ENCODE measurements at regions not wholly inside any gene's neighbourhood (a gene's known extent, or its start where the extent isn't known, plus 50 kb on each side); places are given as distances from the start of the nearest gene placed in this dataset.

- Histone ChIP-seq H3K27me3 (no peaks in the 10 kb centered on the region), H3K4me1 (peaks cover 0 to 13% (median 0%) of the 10 kb centered on the region in 3 donors), H3K36me3 (no peaks in the 10 kb centered on the region), H3K9me3 (no peaks in the 10 kb centered on the region), H3K27ac (peak overlapping the region in 1 of 4 donors; percentile 18), H3K4me3 (no peak overlapping the region)
- TF ChIP-seq CTCF (IDR thresholded peaks at IDR 0.05) (no peak), POLR2A (IDR thresholded peaks at IDR 0.05) (no peak)
- 78 to 80% methylated on average over 8 of the region's 8 CpGs for WGBS, 2 donors
- DNase-seq: no peak
- intact Hi-C loops (cut with DNase I): no loop called here
Measured at GRCh38 chr7:24475166-24475961, 97.9 kb upstream of the PALS2 start.

DNA sequence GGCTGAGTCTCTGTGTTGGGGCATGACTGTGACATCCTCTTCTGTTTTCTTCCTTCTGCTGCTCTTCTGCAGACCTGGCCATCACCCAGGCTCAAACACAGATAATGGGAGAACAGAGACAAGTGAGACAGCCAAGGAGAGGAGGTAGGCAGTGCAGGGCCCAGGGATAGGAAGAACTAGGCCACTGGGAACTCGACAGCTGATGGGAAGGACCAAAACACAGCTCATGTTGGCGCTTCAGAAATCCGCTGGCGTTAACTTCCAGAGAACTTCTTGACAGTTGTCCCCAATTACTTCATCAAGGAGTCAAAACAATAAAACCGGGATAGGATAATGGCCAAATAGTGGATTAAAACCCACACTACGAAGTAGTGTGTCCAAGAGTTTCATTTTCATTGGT is 97.0 kb upstream of the PALS2 start:
- peaks cover 0 to 13% (median 0%) of the 10 kb centered on the region in 3 donors for H3K4me1 ChIP-seq
- no peak overlapping the region for H3K4me3 ChIP-seq
- 83 to 84% methylated on average over 6 of the region's 6 CpGs for WGBS, 2 donors
- H3K36me3 ChIP-seq: no peaks in the 10 kb centered on the region
- H3K27ac ChIP-seq: peak overlapping the region in 1 of 4 donors; percentile 18
- H3K9me3 ChIP-seq: no peaks in the 10 kb centered on the region
- TF ChIP-seq POLR2A (IDR thresholded peaks at IDR 0.05): no peak
- intact Hi-C loops (cut with DNase I): no loop called here
- H3K27me3 ChIP-seq: no peaks in the 10 kb centered on the region
- no peak for DNase-seq

- H3K4me1 ChIP-seq: peaks cover 0 to 13% (median 0%) of the 10 kb centered on the region in 3 donors
- H3K4me3 ChIP-seq: no peak overlapping the region
- WGBS, 2 donors: 22 to 31% methylated on average over 5 of the region's 5 CpGs
- TF ChIP-seq POLR2A (IDR thresholded peaks at IDR 0.05): no peak
- no peak for TF ChIP-seq CTCF (IDR thresholded peaks at IDR 0.05)
- H3K36me3 ChIP-seq: no peaks in the 10 kb centered on the region
- H3K27me3 ChIP-seq: no peaks in the 10 kb centered on the region
- no peaks in the 10 kb centered on the region for H3K9me3 ChIP-seq
- intact Hi-C loops (cut with DNase I): no loop called here
- peak overlapping the region in 3 of 4 donors; percentile 24 to 67 (median 51) for H3K27ac ChIP-seq
- no peak for DNase-seq
Measured at GRCh38 chr7:24477398-24478136, 95.7 kb upstream of the PALS2 start.

DNA sequence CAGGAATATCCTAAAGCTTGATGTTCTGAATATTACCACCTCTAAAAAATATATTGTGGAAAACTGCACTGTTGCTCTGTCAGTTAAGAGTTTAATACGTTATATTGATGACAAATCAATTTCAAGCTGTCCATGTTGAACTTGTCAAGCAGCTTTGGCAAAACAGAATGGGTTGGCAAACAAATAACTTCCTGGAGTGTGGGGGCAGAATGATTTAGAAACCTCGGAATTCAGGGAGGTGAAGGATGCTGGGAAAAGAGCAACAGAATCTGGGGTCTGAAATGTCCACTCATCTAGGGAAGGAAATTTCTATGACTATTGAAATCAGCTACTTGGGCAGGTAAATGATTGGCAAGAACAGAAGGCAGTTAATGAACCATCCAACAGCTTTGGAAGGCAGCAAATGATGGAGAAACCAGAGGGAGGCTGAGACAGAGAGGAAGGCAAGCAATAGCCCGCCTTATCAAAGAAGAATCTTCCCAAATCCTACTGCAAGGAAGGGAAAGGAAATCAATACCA is 95.1 kb upstream of the PALS2 start:
- H3K27me3 ChIP-seq: no peaks in the 10 kb centered on the region
- H3K4me3 ChIP-seq: no peak overlapping the region
- DNase-seq: no peak
- no peaks in the 10 kb centered on the region for H3K9me3 ChIP-seq
- no peaks in the 10 kb centered on the region for H3K36me3 ChIP-seq
- WGBS, 2 donors: 44 to 45% methylated on average over 3 of the region's 3 CpGs
- intact Hi-C loops (cut with DNase I): no loop called here
- peak overlapping the region in 3 of 4 donors; percentile 24 to 67 (median 51) for H3K27ac ChIP-seq
- TF ChIP-seq POLR2A (IDR thresholded peaks at IDR 0.05) (no peak), CTCF (IDR thresholded peaks at IDR 0.05) (no peak)
- peaks cover 0 to 13% (median 0%) of the 10 kb centered on the region in 3 donors for H3K4me1 ChIP-seq

DNA sequence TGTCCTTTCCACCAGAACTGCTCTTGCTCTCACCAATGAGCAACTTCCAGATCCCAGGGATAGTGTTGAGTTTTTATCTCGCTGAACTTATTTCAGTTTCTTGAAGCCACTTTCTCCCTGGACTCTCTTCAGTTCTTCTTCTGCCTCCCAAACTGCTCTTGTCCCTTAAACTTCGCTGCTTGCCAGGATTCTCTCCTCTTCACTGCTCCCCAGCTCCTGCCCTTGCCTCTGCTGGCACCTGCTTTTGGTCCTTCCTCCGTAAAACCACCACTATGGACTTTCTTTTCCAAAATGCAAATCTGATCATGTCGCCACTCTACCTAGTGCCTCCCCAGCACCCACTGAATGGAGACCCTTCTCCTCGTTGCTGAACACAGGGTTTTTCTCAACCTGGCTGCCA is 92.8 kb upstream of the PALS2 start:
- Histone ChIP-seq H3K4me3 (no peak overlapping the region), H3K9me3 (no peaks in the 10 kb centered on the region), H3K4me1 (peaks cover 0 to 13% (median 0%) of the 10 kb centered on the region in 3 donors), H3K36me3 (no peaks in the 10 kb centered on the region), H3K27ac (no peak overlapping the region), H3K27me3 (no peaks in the 10 kb centered on the region)
- intact Hi-C loops (cut with DNase I): no loop called here
- no peak for DNase-seq
- WGBS, 2 donors: 75 to 77% methylated on average over 5 of the region's 5 CpGs
- TF ChIP-seq POLR2A (IDR thresholded peaks at IDR 0.05) (no peak), CTCF (IDR thresholded peaks at IDR 0.05) (no peak)

All from esophagus squamous epithelium (tissue), 5 donors.